ENCODE measurements at regions not wholly inside any gene's neighbourhood (a gene's known extent, or its start where the extent isn't known, plus 50 kb on each side); places are given as distances from the start of the nearest gene placed in this dataset.
"Not testable (repeated sequence)": the region's sequence is repeated elsewhere in the genome, so short reads cannot be mapped to it uniquely, and the experiment has no call there.

DNA sequence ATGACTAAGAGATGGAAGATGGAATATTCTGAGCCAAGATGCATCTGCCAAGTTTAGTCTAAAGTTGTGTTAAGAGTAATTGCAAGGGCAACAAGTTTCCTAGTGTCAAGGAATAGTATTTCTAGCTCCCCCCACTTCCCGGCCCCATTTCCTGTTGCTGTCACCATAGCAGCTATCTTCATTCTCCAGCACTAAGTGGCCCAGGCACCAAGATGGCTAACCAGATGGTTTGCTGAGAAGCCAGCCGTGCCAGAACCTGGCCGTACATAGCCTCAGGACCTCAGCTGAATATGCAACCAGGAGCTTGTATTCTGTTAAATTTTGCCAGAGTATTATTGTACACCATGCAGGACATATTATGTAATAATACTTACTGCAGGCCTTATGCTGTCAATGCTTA, 108.8 kb upstream of the UMPS start:
- DNase-seq: no peak

GRCh38 chr3:124625074-124625473, 105.2 kb upstream of the UMPS start:
- no peak for DNase-seq

GRCh38 chr3:124627501-124627908, 102.7 kb upstream of the UMPS start:
- no peak for DNase-seq

DNA sequence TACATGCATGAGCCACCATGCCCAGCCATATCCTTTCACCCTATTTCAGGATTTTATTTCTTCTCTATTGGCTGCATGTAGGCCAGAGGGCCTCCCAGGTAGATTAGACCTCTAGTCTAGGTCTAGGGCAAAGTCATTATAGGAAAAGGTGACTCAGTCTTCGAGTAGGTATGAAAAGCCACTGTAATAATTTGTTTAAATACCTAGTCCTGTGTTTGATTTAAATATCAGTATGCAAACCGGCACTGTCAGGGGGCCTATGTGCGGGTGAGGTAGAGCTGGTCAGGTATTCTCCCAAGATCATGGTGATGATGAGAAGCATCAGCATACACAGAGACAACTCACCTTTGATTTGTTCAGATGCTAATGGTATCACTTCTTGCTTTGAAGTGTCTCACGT, 101.4 kb upstream of the UMPS start:
- DNase-seq: no peak

GRCh38 chr3:124629497-124629896, 100.8 kb upstream of the UMPS start:
- DNase-seq: no peak

- DNase-seq: no peak
Measured at GRCh38 chr3:124630960-124631359, 99.3 kb upstream of the UMPS start.

- no peak for DNase-seq
Measured at GRCh38 chr3:124631727-124632126, 98.5 kb upstream of the UMPS start.

DNA sequence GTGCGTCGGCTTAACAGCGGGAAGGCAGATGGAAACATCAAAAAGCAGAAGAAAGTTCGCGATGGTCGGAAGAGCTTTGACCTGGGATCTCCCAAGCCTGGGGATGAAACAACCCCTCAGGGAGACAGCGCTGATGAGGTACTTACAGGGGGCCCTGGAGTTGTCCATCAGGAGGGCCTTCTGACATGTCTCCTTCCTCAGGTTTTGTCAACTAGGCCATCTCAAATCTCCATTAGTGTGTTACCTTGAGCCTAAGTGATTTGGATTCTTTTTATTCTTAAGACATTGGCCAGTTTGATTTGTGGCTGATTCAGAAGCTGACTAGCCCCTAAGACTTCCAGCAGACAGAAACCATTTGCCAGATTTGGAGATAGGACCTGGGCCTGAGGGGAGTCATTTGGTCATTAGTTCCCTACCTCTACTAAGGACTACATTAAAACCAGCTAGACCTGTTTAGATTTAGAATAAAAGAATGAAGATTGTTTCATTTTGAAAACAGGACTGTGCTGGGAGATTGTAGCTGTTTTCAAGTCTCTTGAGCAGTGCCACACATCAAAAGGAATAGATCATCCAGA, 97.6 kb upstream of the UMPS start:
- no peak for DNase-seq

DNA sequence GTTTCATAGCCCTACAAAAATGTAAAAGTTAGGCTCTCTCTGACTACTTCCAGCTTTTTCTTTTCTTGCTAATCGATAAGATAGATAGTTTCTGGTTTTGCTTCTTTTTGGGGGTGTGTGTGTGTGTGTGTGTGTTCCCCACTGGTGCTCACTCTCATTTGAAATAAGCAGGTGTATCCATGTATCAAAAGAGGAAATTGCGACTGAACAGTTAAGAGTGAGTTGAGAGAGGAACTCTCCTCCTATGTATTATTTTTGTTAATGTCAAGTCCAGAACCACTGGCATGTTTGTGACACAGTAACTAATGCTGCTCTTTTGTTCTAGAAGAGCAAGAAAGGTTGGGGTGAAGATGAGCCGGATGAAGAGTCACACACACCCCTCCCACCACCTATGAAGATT, 96.7 kb upstream of the UMPS start:
- no peak for DNase-seq

DNA sequence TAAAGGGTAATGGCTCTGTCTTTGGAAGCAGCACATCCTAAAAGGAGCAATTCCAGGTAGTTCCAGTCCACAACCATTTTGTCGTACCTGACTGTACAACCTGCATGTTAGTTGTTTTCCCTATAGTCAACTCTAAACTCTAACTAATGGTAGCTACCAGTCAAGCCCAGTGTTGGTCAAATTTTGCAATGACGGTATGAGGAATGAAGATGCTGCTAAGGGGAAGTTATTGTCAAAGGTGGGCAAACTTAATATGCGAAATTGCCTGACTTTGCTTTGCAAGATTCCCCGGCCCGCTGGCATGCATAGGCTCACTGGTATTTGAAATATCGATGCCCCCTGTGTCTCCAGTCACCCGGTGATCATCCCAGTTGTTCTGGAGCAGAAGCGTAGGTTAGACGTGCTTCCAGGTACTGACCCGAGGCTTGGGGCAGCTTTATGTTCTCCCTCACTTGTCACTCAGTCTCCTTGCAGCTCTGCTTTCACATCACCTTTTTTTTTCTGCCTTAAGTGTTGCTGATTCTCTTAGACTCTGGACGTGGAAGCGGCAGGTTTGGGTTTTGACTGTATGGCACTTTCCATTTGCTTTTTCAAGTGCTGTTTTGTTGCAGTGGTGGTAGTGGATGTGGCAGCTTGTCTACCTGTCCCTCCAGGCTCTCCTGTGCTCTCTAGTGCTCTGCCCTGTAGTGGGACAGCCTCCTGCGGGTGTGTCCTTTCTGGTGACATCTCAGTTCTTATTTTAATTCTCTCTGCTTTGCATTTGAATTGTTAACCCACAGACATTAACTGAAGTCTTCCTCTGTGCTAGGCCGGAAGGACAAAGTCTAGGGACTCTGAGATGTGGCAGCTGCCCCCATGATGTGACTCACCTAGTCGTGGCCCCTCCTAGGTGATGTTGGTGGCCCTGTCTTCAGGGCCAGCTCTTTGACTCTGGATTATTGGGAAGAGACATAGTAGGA, 95.8 kb upstream of the UMPS start:
- no peak for DNase-seq

GRCh38 chr3:124635169-124635539, 95.1 kb upstream of the UMPS start:
- no peak for DNase-seq

GRCh38 chr3:124636101-124636862, 94.0 kb upstream of the UMPS start:
- no peak for DNase-seq

DNA sequence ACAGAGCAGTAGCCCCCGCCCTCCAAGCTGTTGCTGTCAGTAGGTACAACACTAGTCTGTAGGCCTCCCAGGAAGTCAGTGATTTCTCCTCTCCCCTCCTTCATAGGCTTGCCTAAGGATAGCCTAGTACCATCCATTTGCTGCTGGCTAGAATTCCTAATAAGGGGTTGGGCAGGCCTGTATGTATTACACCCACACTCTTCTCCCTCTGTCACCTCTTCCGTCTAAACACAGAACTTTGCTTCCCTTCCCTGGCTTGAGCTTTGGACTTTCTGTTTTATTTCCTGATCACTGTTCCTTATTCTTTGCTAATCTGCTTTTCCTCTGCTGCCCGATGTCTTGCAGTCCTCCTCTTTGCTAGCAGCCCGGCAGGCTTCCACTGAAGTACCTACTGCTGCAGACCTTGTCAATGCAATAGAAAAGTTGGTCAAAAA, 93.4 kb upstream of the UMPS start:
- no peak for DNase-seq

GRCh38 chr3:124639406-124640237, 90.6 kb upstream of the UMPS start:
- no peak for DNase-seq

GRCh38 chr3:124640635-124641306, 89.5 kb upstream of the UMPS start:
- no peak for DNase-seq

DNA sequence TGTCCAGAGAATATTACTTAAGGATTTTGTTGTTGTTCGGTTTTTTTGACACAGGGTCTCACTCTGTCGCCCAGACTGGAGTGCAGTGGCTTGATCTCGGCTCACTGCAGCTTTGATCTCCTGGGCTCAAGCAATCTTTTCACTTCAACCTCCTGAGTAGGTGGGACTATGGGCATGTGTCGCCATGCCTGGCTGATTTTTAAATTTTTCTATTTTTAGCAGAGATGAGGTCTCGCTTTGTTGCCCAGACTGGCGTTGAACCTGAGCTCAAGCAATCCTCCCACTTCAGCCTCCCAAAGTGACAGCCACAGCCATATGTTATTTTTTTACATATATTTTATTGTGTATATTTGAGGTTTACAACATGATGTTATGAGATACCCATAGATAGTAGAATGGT, 86.8 kb upstream of the UMPS start:
- no peak for DNase-seq

DNA sequence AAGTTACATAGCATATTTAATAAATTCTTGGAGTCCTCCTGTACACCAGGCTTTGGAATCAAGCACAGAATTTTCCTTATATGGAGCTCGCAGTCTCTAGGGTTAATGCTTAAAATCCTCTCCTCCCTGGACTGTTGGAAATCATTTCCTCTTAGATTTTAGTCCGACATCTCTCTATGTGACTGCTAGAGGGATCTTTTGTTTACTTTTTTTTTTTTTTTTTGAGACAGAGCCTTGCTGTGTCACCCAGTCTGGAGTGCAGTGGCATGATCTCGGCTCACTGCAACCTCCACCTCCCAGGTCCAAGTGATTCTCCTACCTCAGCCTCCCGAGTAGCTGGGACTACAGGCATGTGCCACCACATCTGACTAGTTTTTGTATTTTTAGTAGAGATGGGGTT, 84.1 kb upstream of the UMPS start:
- DNase-seq: not testable (repeated sequence)

GRCh38 chr3:124648551-124648950, 81.7 kb upstream of the UMPS start:
- DNase-seq: no peak

GRCh38 chr3:124650798-124651197, 79.5 kb upstream of the UMPS start:
- DNase-seq: no peak

GRCh38 chr3:124651416-124651815, 78.8 kb upstream of the UMPS start:
- not testable (repeated sequence) for DNase-seq

GRCh38 chr3:124652009-124652408, 78.2 kb upstream of the UMPS start:
- no peak for DNase-seq
